ENCODE measurements at regions not wholly inside any gene's neighbourhood (a gene's known extent, or its start where the extent isn't known, plus 50 kb on each side); places are given as distances from the start of the nearest gene placed in this dataset.

DNA sequence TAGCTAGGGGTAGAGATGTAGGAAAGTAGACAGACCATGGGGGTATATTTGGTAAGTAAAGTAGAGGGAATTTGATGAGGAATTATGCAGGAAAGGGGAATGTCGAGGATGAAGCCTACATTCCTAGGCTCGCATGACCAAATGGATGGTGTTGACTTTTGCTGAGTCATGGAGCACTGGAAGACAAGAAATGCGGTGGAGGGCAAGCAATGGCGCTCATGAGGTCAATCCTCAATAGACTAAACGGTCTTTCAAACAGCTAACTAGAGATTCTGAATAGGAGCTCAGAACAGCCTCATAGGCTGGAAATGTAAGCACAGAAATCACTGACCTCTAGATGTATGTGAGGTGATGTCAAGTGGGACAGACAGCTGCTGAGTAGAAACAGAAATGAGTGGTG lies 50.7 kb upstream of the FST start:
- ChIA-PET CTCF (no interaction called here), POLR2A (no interaction called here)
- H3K4me1 Mint-ChIP-seq (ENCODE audit: low read depth): no peaks in the 10 kb centered on the region
- H3K27ac Mint-ChIP-seq: no peak overlapping the region
- no peaks in the 10 kb centered on the region for H3K36me3 Mint-ChIP-seq (ENCODE audit: low read depth)
- no peak for DNase-seq
- no peak overlapping the region for H3K4me3 Mint-ChIP-seq
- no peak for ATAC-seq
- no peaks in the 10 kb centered on the region for H3K9me3 Mint-ChIP-seq (ENCODE audit: insufficient read depth)
- H3K27me3 Mint-ChIP-seq (ENCODE audit: low read depth): peaks cover 9% of the 10 kb centered on the region

DNA sequence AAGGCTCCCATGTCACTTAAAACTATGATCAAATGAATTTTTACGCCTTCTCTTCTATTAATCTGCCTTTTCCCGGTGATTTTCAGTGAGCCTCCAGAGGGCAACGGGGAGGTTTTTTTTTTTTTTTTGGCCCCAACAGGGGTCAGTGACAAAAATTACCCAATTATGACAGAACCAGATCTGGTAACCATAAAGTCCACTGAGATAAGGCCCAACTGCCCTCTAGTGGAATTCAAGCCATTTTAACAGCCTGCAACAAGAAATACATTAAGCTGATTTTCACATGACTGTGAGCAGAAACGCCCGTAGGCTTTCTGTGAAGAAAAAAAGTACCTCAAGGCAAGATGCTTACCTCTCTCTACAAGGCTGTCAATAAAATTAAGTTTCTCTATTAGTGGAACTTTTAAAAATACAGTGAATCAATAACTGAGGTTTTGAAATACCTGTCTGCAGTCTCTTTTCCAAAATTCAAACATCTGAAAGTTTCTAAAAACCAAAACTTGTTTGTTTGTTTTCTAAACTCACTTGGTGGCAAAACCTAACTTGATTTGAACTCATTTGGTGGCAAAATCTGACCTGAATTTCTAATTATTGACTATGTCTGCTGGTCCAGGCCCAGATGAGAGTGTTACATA lies 49.7 kb upstream of the FST start:
- no peak overlapping the region for H3K4me3 Mint-ChIP-seq
- no peak overlapping the region for H3K27ac Mint-ChIP-seq
- ATAC-seq: no peak
- no peaks in the 10 kb centered on the region for H3K36me3 Mint-ChIP-seq (ENCODE audit: low read depth)
- CTCF ChIA-PET: no interaction called here
- H3K27me3 Mint-ChIP-seq (ENCODE audit: low read depth): peaks cover 9% of the 10 kb centered on the region
- POLR2A ChIA-PET: no interaction called here
- no peaks in the 10 kb centered on the region for H3K4me1 Mint-ChIP-seq (ENCODE audit: low read depth)
- no peaks in the 10 kb centered on the region for H3K9me3 Mint-ChIP-seq (ENCODE audit: insufficient read depth)
- DNase-seq: no peak
